PC-3 (cell line): ENCODE measurements at regions not wholly inside any gene's neighbourhood (a gene's known extent, or its start where the extent isn't known, plus 50 kb on each side); places are given as distances from the start of the nearest gene placed in this dataset.

Experiments used
- CTCF ChIP-seq: fragments of 300-600 bp; sonication (generic); conservative IDR thresholded peaks from 2 replicates; pipeline ENCODE4 v1.5.1; 2017; ENCODE audit warnings: antibody characterized with exemption, low read depth, mild to moderate bottlenecking, low read length
- EZH2 ChIP-seq: fragments of 300-600 bp; sonication (generic); IDR thresholded peaks from one replicate; pipeline ENCODE4 v1.6.1; 2017; ENCODE audit warnings: antibody characterized with exemption, mild to moderate bottlenecking, low read length; ENCODE audit not compliant: unreplicated experiment
- EZH2phosphoT487 ChIP-seq: fragments of 300-600 bp; sonication (generic); IDR thresholded peaks from 2 replicates; pipeline ENCODE4 v1.6.1; 2018; ENCODE audit warnings: mild to moderate bottlenecking, antibody characterized with exemption, low read length, borderline replicate concordance

DNA sequence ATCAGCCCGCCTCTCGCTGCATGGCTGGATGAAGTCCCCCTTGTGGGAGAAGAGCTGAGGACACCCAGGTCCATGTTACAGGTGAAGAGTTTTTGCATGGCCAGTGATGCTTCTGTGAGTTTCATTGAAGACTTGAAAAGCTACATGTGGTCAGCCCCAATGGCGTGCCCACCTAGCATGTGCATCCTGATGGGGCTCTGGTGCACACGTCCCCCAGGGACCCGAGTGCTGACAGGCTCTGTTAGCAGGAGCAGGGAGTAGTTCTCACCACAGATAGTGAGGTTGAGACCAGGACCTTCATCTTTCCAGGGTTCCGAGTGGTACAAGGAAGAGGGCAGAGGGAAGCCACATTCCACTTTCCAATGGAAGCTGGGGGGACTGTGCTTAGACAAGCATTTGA lies 184.8 kb upstream of the C1orf174 start:
- TF ChIP-seq CTCF (no peak), EZH2phosphoT487 (no peak), EZH2 (no peak)
